Fibroblast of lung (primary cell): ENCODE measurements at regions not wholly inside any gene's neighbourhood (a gene's known extent, or its start where the extent isn't known, plus 50 kb on each side); places are given as distances from the start of the nearest gene placed in this dataset.

Experiments
- CTCF ChIP-seq, 2 donors: IDR thresholded peaks in 1 of 2; conservative IDR thresholded peaks in 1 of 2; 1 replicate in 1 of 2; 2 replicates in 1 of 2; pipeline ENCODE4 v1.5.1; 2011 to 2012; ENCODE audit warnings: low read length in 2 of 2, control low read depth in 1 of 2, inconsistent platforms in 1 of 2, low read depth in 1 of 2, mild to moderate bottlenecking in 1 of 2
- EZH2 ChIP-seq: IDR thresholded peaks from 2 replicates; pipeline ENCODE4 v1.5.1; 2012; ENCODE audit warnings: low read length, control low read depth, mild to moderate bottlenecking; ENCODE audit errors: missing control alignments

GRCh38 chr10:8295311-8295710 is 240.8 kb downstream of the GATA3 start:
- TF ChIP-seq CTCF (conservative IDR thresholded peaks at IDR 0.05 in 1 of 2, IDR thresholded peaks at IDR 0.05 in 1 of 2; ENCODE audit: low read depth in 1 of 2, low read length in 2 of 2) (no peak), EZH2 (no peak)
